ENCODE measurements at regions not wholly inside any gene's neighbourhood (a gene's known extent, or its start where the extent isn't known, plus 50 kb on each side); places are given as distances from the start of the nearest gene placed in this dataset.

- CTCF ChIA-PET = no interaction called here
These were observed 602.6 kb upstream of the DAB2 start for GRCh38 chr5:40027400-40027799.

GRCh38 chr5:40025586-40025985, 600.8 kb upstream of the DAB2 start:
- WGBS (ENCODE audit: missing lambda C conversion rate) = 41% methylated on average over 3 of the region's 3 CpGs
- H3K9me3 ChIP-seq = no peaks in the 10 kb centered on the region
- H3K4me1 ChIP-seq = no peaks in the 10 kb centered on the region
- POLR2A ChIA-PET = no interaction called here
- H3K27ac ChIP-seq = no peak overlapping the region
- no peak for DNase-seq (ENCODE audit: low read depth in 1 of 2, low spot score in 1 of 2)
- H3K4me2 ChIP-seq = no peak overlapping the region
- CTCF ChIA-PET = no interaction called here
- ATAC-seq = no peak
- no peak overlapping the region for H3K4me3 ChIP-seq
- TF ChIP-seq FOXS1 (CRISPR knock-in tag; IDR thresholded peaks at IDR 0.05) (no peak), RARB (CRISPR knock-in tag; IDR thresholded peaks at IDR 0.05) (no peak), EHMT2 (IDR thresholded peaks at IDR 0.05; ENCODE audit: low read depth) (no peak), EHF (CRISPR knock-in tag; IDR thresholded peaks at IDR 0.05) (no peak), JUNB (IDR thresholded peaks at IDR 0.05) (no peak), PBX3 (IDR thresholded peaks at IDR 0.05) (no peak), RCOR1 (IDR thresholded peaks at IDR 0.05; ENCODE audit: low read depth, low read length) (no peak), BHLHE40 (IDR thresholded peaks at IDR 0.05; ENCODE audit: low read depth, low read length) (no peak), HOXB5 (CRISPR knock-in tag; IDR thresholded peaks at IDR 0.05) (no peak), HES2 (IDR thresholded peaks at IDR 0.05) (no peak), ZNF302 (CRISPR knock-in tag; IDR thresholded peaks at IDR 0.05) (no peak)
- FAIRE-seq = no peak

More at GRCh38 chr5:40027400-40027799, 602.6 kb upstream of the DAB2 start:
- POLR2A ChIA-PET = no interaction called here
- no peaks in the 10 kb centered on the region for H3K4me1 ChIP-seq
- no peaks in the 10 kb centered on the region for H3K9me3 ChIP-seq
- H3K4me2 ChIP-seq = no peak overlapping the region
- no peak overlapping the region for H3K27ac ChIP-seq
- WGBS (ENCODE audit: missing lambda C conversion rate) = 60% methylated on average over 4 of the region's 4 CpGs
- H3K4me3 ChIP-seq = no peak overlapping the region
- FAIRE-seq (no peak), ATAC-seq (no peak), DNase-seq (ENCODE audit: low read depth in 1 of 2, low spot score in 1 of 2) (no peak)
- TF ChIP-seq CTCF (IDR thresholded peaks at IDR 0.05) = no peak
- TF ChIP-seq RARB (CRISPR knock-in tag; IDR thresholded peaks at IDR 0.05) = no peak
- TF ChIP-seq NPAS2 (CRISPR knock-in tag; IDR thresholded peaks at IDR 0.05; ENCODE audit: borderline replicate concordance) = no peak
- no peak for TF ChIP-seq RNF2 (IDR thresholded peaks at IDR 0.05; ENCODE audit: borderline replicate concordance, low read depth)
- no peak for TF ChIP-seq CHD4 (IDR thresholded peaks at IDR 0.05; ENCODE audit: borderline replicate concordance)
- TF ChIP-seq TP53 (CRISPR knock-in tag; IDR thresholded peaks at IDR 0.05) = no peak
- no peak for TF ChIP-seq HEYL (CRISPR knock-in tag; IDR thresholded peaks at IDR 0.05)
- TF ChIP-seq GATA3 (IDR thresholded peaks at IDR 0.05; ENCODE audit: borderline replicate concordance) = no peak
- no peak for TF ChIP-seq ZSCAN20 (CRISPR knock-in tag; IDR thresholded peaks at IDR 0.05)
- TF ChIP-seq REST (IDR thresholded peaks at IDR 0.05) = no peak
- TF ChIP-seq JUNB (IDR thresholded peaks at IDR 0.05) = no peak
- no peak for TF ChIP-seq ESRRA (IDR thresholded peaks at IDR 0.05; ENCODE audit: borderline replicate concordance, low read length)
- TF ChIP-seq BHLHE40 (IDR thresholded peaks at IDR 0.05; ENCODE audit: low read depth, low read length) = no peak
- no peak for TF ChIP-seq CHD2 (IDR thresholded peaks at IDR 0.05; ENCODE audit: low read length, partially characterized antibody)
- no peak for TF ChIP-seq FOXS1 (CRISPR knock-in tag; IDR thresholded peaks at IDR 0.05)
